ENCODE measurements at regions not wholly inside any gene's neighbourhood (a gene's known extent, or its start where the extent isn't known, plus 50 kb on each side); places are given as distances from the start of the nearest gene placed in this dataset.

GRCh38 chr5:23626961-23627360 is 119.6 kb downstream of the PRDM9 start:
- Histone ChIP-seq H3K36me3 (ENCODE audit: control insufficient read depth in 2 of 3, insufficient read depth in 3 of 3, low read length in 3 of 3) (no peaks in the 10 kb centered on the region), H3K27me3 (ENCODE audit: control insufficient read depth, insufficient read depth, low read length) (no peaks in the 10 kb centered on the region), H3K27ac (ENCODE audit: low read depth in 2 of 2, low read length in 2 of 2) (no peak overlapping the region), H3K9ac (ENCODE audit: low read length in 3 of 3) (no peak overlapping the region), H3K4me3 (ENCODE audit: low read length in 3 of 3) (no peak overlapping the region), H3K4me1 (ENCODE audit: control insufficient read depth in 2 of 3, insufficient read depth in 2 of 3, low read depth in 1 of 3, low read length in 3 of 3) (no peaks in the 10 kb centered on the region), H3K9me3 (ENCODE audit: control insufficient read depth in 2 of 3, insufficient read depth in 1 of 3, low read length in 3 of 3) (no peaks in the 10 kb centered on the region)
- no peak for TF ChIP-seq CTCF (IDR thresholded peaks at IDR 0.05; ENCODE audit: borderline replicate concordance, extremely low read depth, insufficient read depth)
- no peak for FAIRE-seq
- DNase-seq = no peak
- intact Hi-C loops (cut with DNase I) = no loop called here

GRCh38 chr5:23627976-23628375 is 120.6 kb downstream of the PRDM9 start:
- no peak for DNase-seq
- Histone ChIP-seq H3K4me3 (ENCODE audit: low read length in 3 of 3) (no peak overlapping the region), H3K9ac (ENCODE audit: low read length in 3 of 3) (no peak overlapping the region), H3K9me3 (ENCODE audit: control insufficient read depth in 2 of 3, insufficient read depth in 1 of 3, low read length in 3 of 3) (no peaks in the 10 kb centered on the region), H3K36me3 (ENCODE audit: control insufficient read depth in 2 of 3, insufficient read depth in 3 of 3, low read length in 3 of 3) (no peaks in the 10 kb centered on the region), H3K27ac (ENCODE audit: low read depth in 2 of 2, low read length in 2 of 2) (no peak overlapping the region), H3K27me3 (ENCODE audit: control insufficient read depth, insufficient read depth, low read length) (no peaks in the 10 kb centered on the region), H3K4me1 (ENCODE audit: control insufficient read depth in 2 of 3, insufficient read depth in 2 of 3, low read depth in 1 of 3, low read length in 3 of 3) (no peaks in the 10 kb centered on the region)
- TF ChIP-seq CTCF (IDR thresholded peaks at IDR 0.05; ENCODE audit: borderline replicate concordance, extremely low read depth, insufficient read depth) = no peak
- intact Hi-C loops (cut with DNase I) = no loop called here
- FAIRE-seq = no peak

- intact Hi-C loops (cut with DNase I) = no loop called here
- no peak for TF ChIP-seq CTCF (IDR thresholded peaks at IDR 0.05; ENCODE audit: borderline replicate concordance, extremely low read depth, insufficient read depth)
- FAIRE-seq = no peak
Measured at GRCh38 chr5:23629396-23629795, 122.0 kb downstream of the PRDM9 start.

GRCh38 chr5:23631302-23632045 is 124.1 kb downstream of the PRDM9 start:
- no peak for FAIRE-seq
- no peak overlapping the region for H3K27ac ChIP-seq (ENCODE audit: low read depth in 2 of 2, low read length in 2 of 2)
- no peaks in the 10 kb centered on the region for H3K9me3 ChIP-seq (ENCODE audit: control insufficient read depth in 2 of 3, insufficient read depth in 1 of 3, low read length in 3 of 3)
- intact Hi-C loops (cut with DNase I) = no loop called here
- no peak for DNase-seq
- TF ChIP-seq CTCF (IDR thresholded peaks at IDR 0.05; ENCODE audit: borderline replicate concordance, extremely low read depth, insufficient read depth) = no peak
- H3K27me3 ChIP-seq (ENCODE audit: control insufficient read depth, insufficient read depth, low read length) = no peaks in the 10 kb centered on the region
- H3K4me1 ChIP-seq (ENCODE audit: control insufficient read depth in 2 of 3, insufficient read depth in 2 of 3, low read depth in 1 of 3, low read length in 3 of 3) = no peaks in the 10 kb centered on the region
- no peak overlapping the region for H3K4me3 ChIP-seq (ENCODE audit: low read length in 3 of 3)
- no peaks in the 10 kb centered on the region for H3K36me3 ChIP-seq (ENCODE audit: control insufficient read depth in 2 of 3, insufficient read depth in 3 of 3, low read length in 3 of 3)
- no peak overlapping the region for H3K9ac ChIP-seq (ENCODE audit: low read length in 3 of 3)

More at GRCh38 chr5:23629396-23629795, 122.0 kb downstream of the PRDM9 start:
- no peak overlapping the region for H3K27ac ChIP-seq (ENCODE audit: low read depth in 2 of 2, low read length in 2 of 2)
- no peaks in the 10 kb centered on the region for H3K36me3 ChIP-seq (ENCODE audit: control insufficient read depth in 2 of 3, insufficient read depth in 3 of 3, low read length in 3 of 3)
- H3K4me1 ChIP-seq (ENCODE audit: control insufficient read depth in 2 of 3, insufficient read depth in 2 of 3, low read depth in 1 of 3, low read length in 3 of 3) = no peaks in the 10 kb centered on the region
- H3K9ac ChIP-seq (ENCODE audit: low read length in 3 of 3) = no peak overlapping the region
- H3K27me3 ChIP-seq (ENCODE audit: control insufficient read depth, insufficient read depth, low read length) = no peaks in the 10 kb centered on the region
- no peak for DNase-seq
- H3K4me3 ChIP-seq (ENCODE audit: low read length in 3 of 3) = no peak overlapping the region
- H3K9me3 ChIP-seq (ENCODE audit: control insufficient read depth in 2 of 3, insufficient read depth in 1 of 3, low read length in 3 of 3) = no peaks in the 10 kb centered on the region
